ENCODE measurements at regions not wholly inside any gene's neighbourhood (a gene's known extent, or its start where the extent isn't known, plus 50 kb on each side); places are given as distances from the start of the nearest gene placed in this dataset.
A peak's percentile ranks its signal among the peaks of the same experiment; 100 is the strongest.
"Not testable (repeated sequence)": the region's sequence is repeated elsewhere in the genome, so short reads cannot be mapped to it uniquely, and the experiment has no call there.

- WGBS (ENCODE audit: insufficient coverage, insufficient replicate concordance, low lambda C conversion rate, missing lambda C conversion rate): 27% methylated on average over 6 of the region's 7 CpGs
- SMC1A ChIA-PET (ENCODE audit: uncharacterized antibody, unreplicated experiment); ATAC-seq; intact Hi-C loops (cut with micrococcal nuclease; ENCODE audit: unreplicated experiment); H3K4me1 ChIP-seq (ENCODE audit: control insufficient read depth, insufficient read depth, low read length); H2AFZ ChIP-seq (ENCODE audit: control insufficient read depth, low read depth, low read length); FAIRE-seq; H3K4me3 ChIP-seq; POLR2A ChIA-PET; BruUV-seq (replicated peaks); RAD21 ChIA-PET (ENCODE audit: unreplicated experiment); H3K27ac ChIP-seq (ENCODE audit: control insufficient read depth, insufficient read depth); H4K20me1 ChIP-seq (ENCODE audit: control insufficient read depth, insufficient read depth); H3K9me3 ChIP-seq (replicated peaks; ENCODE audit: control insufficient read depth, insufficient read depth, low read length); H3K36me3 ChIP-seq (ENCODE audit: control insufficient read depth in 2 of 2, insufficient read depth in 2 of 2, low read length in 1 of 2); in situ Hi-C loops (cut with MboI); H3K27me3 ChIP-seq (replicated peaks in 1 of 2; ENCODE audit: control insufficient read depth in 2 of 2, insufficient read depth in 2 of 2, low read length in 1 of 2); H3K4me2 ChIP-seq (ENCODE audit: control insufficient read depth, insufficient read depth); H3K79me2 ChIP-seq (ENCODE audit: control insufficient read depth, insufficient read depth, low read length); CTCF ChIA-PET; H3K9ac ChIP-seq (ENCODE audit: control insufficient read depth, insufficient read depth, low read length); DNase-seq (ENCODE audit: low read depth, low spot score): not testable (repeated sequence)
Measured at GRCh38 chr7:149930374-149931068, 56.8 kb downstream of the ATP6V0E2 start.

GRCh38 chr7:149933776-149934175, 60.0 kb downstream of the ATP6V0E2 start:
- H2AFZ ChIP-seq (ENCODE audit: control insufficient read depth, low read depth, low read length); intact Hi-C loops (cut with micrococcal nuclease; ENCODE audit: unreplicated experiment); ATAC-seq; H3K79me2 ChIP-seq (ENCODE audit: control insufficient read depth, insufficient read depth, low read length); FAIRE-seq; H3K4me2 ChIP-seq (ENCODE audit: control insufficient read depth, insufficient read depth); H3K4me1 ChIP-seq (ENCODE audit: control insufficient read depth, insufficient read depth, low read length); H3K4me3 ChIP-seq; H3K9ac ChIP-seq (ENCODE audit: control insufficient read depth, insufficient read depth, low read length); H3K27ac ChIP-seq (ENCODE audit: control insufficient read depth, insufficient read depth); H3K27me3 ChIP-seq (replicated peaks in 1 of 2; ENCODE audit: control insufficient read depth in 2 of 2, insufficient read depth in 2 of 2, low read length in 1 of 2); SMC1A ChIA-PET (ENCODE audit: uncharacterized antibody, unreplicated experiment); H4K20me1 ChIP-seq (ENCODE audit: control insufficient read depth, insufficient read depth); POLR2A ChIA-PET; DNase-seq (ENCODE audit: low read depth, low spot score); H3K36me3 ChIP-seq (ENCODE audit: control insufficient read depth in 2 of 2, insufficient read depth in 2 of 2, low read length in 1 of 2); CTCF ChIA-PET; H3K9me3 ChIP-seq (replicated peaks; ENCODE audit: control insufficient read depth, insufficient read depth, low read length); BruUV-seq (replicated peaks); in situ Hi-C loops (cut with MboI); RAD21 ChIA-PET (ENCODE audit: unreplicated experiment): not testable (repeated sequence)
- peak; percentile 29 for TF ChIP-seq BCL3 (IDR thresholded peaks at IDR 0.05; ENCODE audit: borderline replicate concordance, insufficient read depth, low read depth, low read length, poor library complexity, severe bottlenecking)
- 28% methylated on average over 4 of the region's 5 CpGs for WGBS (ENCODE audit: insufficient coverage, insufficient replicate concordance, low lambda C conversion rate, missing lambda C conversion rate)

GRCh38 chr7:149947346-149947745, 73.6 kb downstream of the ATP6V0E2 start:
- POLR2A ChIA-PET; H3K27ac ChIP-seq (ENCODE audit: control insufficient read depth, insufficient read depth); FAIRE-seq; H3K4me1 ChIP-seq (ENCODE audit: control insufficient read depth, insufficient read depth, low read length); H3K9ac ChIP-seq (ENCODE audit: control insufficient read depth, insufficient read depth, low read length); H3K4me3 ChIP-seq; DNase-seq (ENCODE audit: low read depth, low spot score); H3K36me3 ChIP-seq (ENCODE audit: control insufficient read depth in 2 of 2, insufficient read depth in 2 of 2, low read length in 1 of 2); in situ Hi-C loops (cut with MboI); BruUV-seq (replicated peaks); RAD21 ChIA-PET (ENCODE audit: unreplicated experiment); SMC1A ChIA-PET (ENCODE audit: uncharacterized antibody, unreplicated experiment); H2AFZ ChIP-seq (ENCODE audit: control insufficient read depth, low read depth, low read length); CTCF ChIA-PET; H3K9me3 ChIP-seq (replicated peaks; ENCODE audit: control insufficient read depth, insufficient read depth, low read length); H3K79me2 ChIP-seq (ENCODE audit: control insufficient read depth, insufficient read depth, low read length); H3K27me3 ChIP-seq (replicated peaks in 1 of 2; ENCODE audit: control insufficient read depth in 2 of 2, insufficient read depth in 2 of 2, low read length in 1 of 2); H3K4me2 ChIP-seq (ENCODE audit: control insufficient read depth, insufficient read depth); intact Hi-C loops (cut with micrococcal nuclease; ENCODE audit: unreplicated experiment); H4K20me1 ChIP-seq (ENCODE audit: control insufficient read depth, insufficient read depth); ATAC-seq: not testable (repeated sequence)
- WGBS (ENCODE audit: insufficient coverage, insufficient replicate concordance, low lambda C conversion rate, missing lambda C conversion rate): no CpG with 5 or more reads among the region's 4 CpGs

- H3K4me1 ChIP-seq (ENCODE audit: control insufficient read depth, insufficient read depth, low read length); H3K27me3 ChIP-seq (replicated peaks in 1 of 2; ENCODE audit: control insufficient read depth in 2 of 2, insufficient read depth in 2 of 2, low read length in 1 of 2); H3K36me3 ChIP-seq (ENCODE audit: control insufficient read depth in 2 of 2, insufficient read depth in 2 of 2, low read length in 1 of 2); H3K27ac ChIP-seq (ENCODE audit: control insufficient read depth, insufficient read depth); in situ Hi-C loops (cut with MboI); POLR2A ChIA-PET; H3K9ac ChIP-seq (ENCODE audit: control insufficient read depth, insufficient read depth, low read length); DNase-seq (ENCODE audit: low read depth, low spot score); ATAC-seq; H2AFZ ChIP-seq (ENCODE audit: control insufficient read depth, low read depth, low read length); BruUV-seq (replicated peaks); SMC1A ChIA-PET (ENCODE audit: uncharacterized antibody, unreplicated experiment); H3K9me3 ChIP-seq (replicated peaks; ENCODE audit: control insufficient read depth, insufficient read depth, low read length); H4K20me1 ChIP-seq (ENCODE audit: control insufficient read depth, insufficient read depth); H3K79me2 ChIP-seq (ENCODE audit: control insufficient read depth, insufficient read depth, low read length); CTCF ChIA-PET; intact Hi-C loops (cut with micrococcal nuclease; ENCODE audit: unreplicated experiment); H3K4me3 ChIP-seq; RAD21 ChIA-PET (ENCODE audit: unreplicated experiment); FAIRE-seq; H3K4me2 ChIP-seq (ENCODE audit: control insufficient read depth, insufficient read depth): not testable (repeated sequence)
- WGBS (ENCODE audit: insufficient coverage, insufficient replicate concordance, low lambda C conversion rate, missing lambda C conversion rate): 78% methylated on average over 9 of the region's 13 CpGs
Measured at GRCh38 chr7:149948444-149948843, 74.7 kb downstream of the ATP6V0E2 start.
